ENCODE measurements at regions not wholly inside any gene's neighbourhood (a gene's known extent, or its start where the extent isn't known, plus 50 kb on each side); places are given as distances from the start of the nearest gene placed in this dataset.

DNA sequence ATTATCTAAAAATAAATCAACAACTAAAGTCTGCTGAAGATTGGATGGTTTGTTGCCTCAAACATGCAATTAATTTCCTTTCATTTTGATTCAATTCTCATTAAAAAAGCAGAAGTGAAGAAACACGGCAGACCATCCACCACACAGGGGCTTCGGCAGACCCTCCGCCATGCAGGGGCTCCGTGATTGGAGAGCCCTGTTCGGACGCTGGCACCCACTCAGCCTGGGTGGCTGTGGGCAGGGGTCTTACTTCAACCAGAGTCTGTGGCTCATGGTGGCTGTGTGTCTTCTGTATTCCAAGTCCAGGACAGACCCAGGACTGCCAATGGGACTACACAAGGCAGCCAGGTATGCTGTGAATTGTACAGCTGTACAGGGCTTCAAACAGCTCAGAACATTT, 86.9 kb upstream of the FRMD1 start:
- TF ChIP-seq, protein P1, sequence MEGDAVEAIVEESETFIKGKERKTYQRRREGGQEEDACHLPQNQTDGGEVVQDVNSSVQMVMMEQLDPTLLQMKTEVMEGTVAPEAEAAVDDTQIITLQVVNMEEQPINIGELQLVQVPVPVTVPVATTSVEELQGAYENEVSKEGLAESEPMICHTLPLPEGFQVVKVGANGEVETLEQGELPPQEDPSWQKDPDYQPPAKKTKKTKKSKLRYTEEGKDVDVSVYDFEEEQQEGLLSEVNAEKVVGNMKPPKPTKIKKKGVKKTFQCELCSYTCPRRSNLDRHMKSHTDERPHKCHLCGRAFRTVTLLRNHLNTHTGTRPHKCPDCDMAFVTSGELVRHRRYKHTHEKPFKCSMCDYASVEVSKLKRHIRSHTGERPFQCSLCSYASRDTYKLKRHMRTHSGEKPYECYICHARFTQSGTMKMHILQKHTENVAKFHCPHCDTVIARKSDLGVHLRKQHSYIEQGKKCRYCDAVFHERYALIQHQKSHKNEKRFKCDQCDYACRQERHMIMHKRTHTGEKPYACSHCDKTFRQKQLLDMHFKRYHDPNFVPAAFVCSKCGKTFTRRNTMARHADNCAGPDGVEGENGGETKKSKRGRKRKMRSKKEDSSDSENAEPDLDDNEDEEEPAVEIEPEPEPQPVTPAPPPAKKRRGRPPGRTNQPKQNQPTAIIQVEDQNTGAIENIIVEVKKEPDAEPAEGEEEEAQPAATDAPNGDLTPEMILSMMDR (IDR thresholded peaks at IDR 0.05) = no peak
- TF ChIP-seq POLR2AphosphoS5 (IDR thresholded peaks at IDR 0.05) (no peak), POLR2A (IDR thresholded peaks at IDR 0.05) (no peak)

Measured in stomach (tissue), 4 donors.